Endothelial cell of umbilical vein (primary cell): ENCODE measurements at regions not wholly inside any gene's neighbourhood (a gene's known extent, or its start where the extent isn't known, plus 50 kb on each side); places are given as distances from the start of the nearest gene placed in this dataset.

ENCODE experiments used
- BruUV-seq: library from RNA; stranded (reverse); fragments of 400-500 nt; replicated peaks from 2 replicates; lab custom pipeline; 2021; lab: Mats Ljungman, UMichigan
- CTCF ChIA-PET: fragments of 300-600, 350-600 bp; sonication (Branson Sonifier 250); formaldehyde crosslinking; loops from one replicate; lab custom pipeline; 2021; ENCODE audit warnings: antibody characterized with exemption, inconsistent platforms; lab: Charles Lee
- POLR2A ChIA-PET: fragments of 300-600, 350-600 bp; sonication (Branson Sonifier 250); formaldehyde crosslinking; loops from one replicate; lab custom pipeline; 2021; ENCODE audit warnings: antibody characterized with exemption, inconsistent platforms; lab: Charles Lee
- DNase-seq: peaks from one replicate; pipeline ENCODE4 v3.0.0-alpha.2; 2011; ENCODE audit warnings: low read depth, low spot score
- FAIRE-seq: peaks from 2 replicates; lab custom pipeline; 2011; peaks lifted over from hg19 to GRCh38; lab: Jason Lieb, UNC
- H2AFZ ChIP-seq: 2 replicates; pipeline ENCODE4 v1.6.0; 2012; ENCODE audit warnings: low read depth, low read length, control low read depth, inconsistent platforms
- H3K27ac ChIP-seq: 2 replicates; pipeline ENCODE4 v1.5.1; 2011; ENCODE audit warnings: low read depth, mild to moderate bottlenecking, control low read depth, low read length, moderate library complexity; ENCODE audit not compliant: insufficient read depth
- H3K27me3 ChIP-seq, 2 experiments: 2 replicates each; pipeline versions ENCODE4 v1.6.0 to v1.6.1; 2011; ENCODE audit warnings: low read length in 2 of 2, mixed read lengths in 1 of 2; ENCODE audit not compliant: control insufficient read depth in 2 of 2, insufficient read depth in 2 of 2
- H3K36me3 ChIP-seq, 2 experiments: 2 replicates in 1 of 2; 3 replicates in 1 of 2; pipeline ENCODE4 v1.5.1; 2011; ENCODE audit warnings: low read length in 2 of 2, mild to moderate bottlenecking in 1 of 2, moderate library complexity in 1 of 2; ENCODE audit not compliant: control insufficient read depth in 2 of 2, insufficient read depth in 2 of 2; ENCODE audit errors: extremely low read depth in 1 of 2
- H3K4me1 ChIP-seq: 3 replicates; pipeline ENCODE4 v1.5.1; 2011; ENCODE audit warnings: mild to moderate bottlenecking, low read length; ENCODE audit not compliant: control insufficient read depth, insufficient read depth; ENCODE audit errors: extremely low read depth
- H3K4me2 ChIP-seq: 2 replicates; pipeline ENCODE4 v1.6.1; 2011; ENCODE audit warnings: low read length, control low read depth, mixed read lengths; ENCODE audit not compliant: insufficient read depth
- H3K4me3 ChIP-seq, 3 experiments: fragments of 200-600 bp in 1 of 3; sonication (generic), shearing (Covaris generic) in 1 of 3; replicated peaks in 1 of 3; 2 replicates each; pipeline ENCODE4 v1.5.1; 2011 to 2016; ENCODE audit warnings: control low read depth in 3 of 3, low read length in 3 of 3, mild to moderate bottlenecking in 2 of 3, inconsistent platforms in 1 of 3, low read depth in 1 of 3, moderate library complexity in 1 of 3; ENCODE audit not compliant: insufficient read depth in 1 of 3
- H3K79me2 ChIP-seq: 2 replicates; pipeline ENCODE4 v1.6.0; 2012; ENCODE audit warnings: low read length, inconsistent platforms; ENCODE audit not compliant: control insufficient read depth, insufficient read depth
- H3K9ac ChIP-seq: replicated peaks from 2 replicates; pipeline ENCODE3; 2011; ENCODE audit warnings: low read length, control low read depth; ENCODE audit not compliant: insufficient read depth; ENCODE audit errors: extremely low read depth
- H3K9me1 ChIP-seq: replicated peaks from 3 replicates; pipeline ENCODE4 v1.6.0; 2011; ENCODE audit warnings: mild to moderate bottlenecking, low read length; ENCODE audit not compliant: control insufficient read depth, insufficient read depth; ENCODE audit errors: extremely low read depth
- H3K9me3 ChIP-seq: replicated peaks from 2 replicates; pipeline ENCODE4 v1.5.1; 2012; ENCODE audit warnings: low read length, inconsistent platforms; ENCODE audit not compliant: control insufficient read depth, insufficient read depth
- H4K20me1 ChIP-seq: replicated peaks from 2 replicates; pipeline ENCODE3; 2011; ENCODE audit warnings: mild to moderate bottlenecking, low read length; ENCODE audit not compliant: control insufficient read depth, insufficient read depth; ENCODE audit errors: extremely low read depth
- CTCF ChIP-seq, 2 donors: IDR thresholded peaks; 1 replicate in 1 of 2; 2 replicates in 1 of 2; pipeline ENCODE4 v1.5.1; 2011; ENCODE audit warnings: low read length in 2 of 2, mild to moderate bottlenecking in 2 of 2, moderate library complexity in 2 of 2, control low read depth in 1 of 2, inconsistent platforms in 1 of 2, low read depth in 1 of 2; ENCODE audit not compliant: insufficient read depth in 1 of 2; ENCODE audit errors: extremely low read depth in 1 of 2
- EZH2 ChIP-seq: IDR thresholded peaks from 2 replicates; pipeline ENCODE4 v1.6.1; 2012; ENCODE audit warnings: borderline replicate concordance, low read depth, mild to moderate bottlenecking, moderate library complexity, low read length, inconsistent platforms; ENCODE audit not compliant: severe bottlenecking
- FOS ChIP-seq: IDR thresholded peaks from 2 replicates; pipeline ENCODE4 v1.6.1; 2011; ENCODE audit warnings: mild to moderate bottlenecking, low read length, moderate library complexity, borderline replicate concordance; ENCODE audit not compliant: insufficient read depth
- GATA2 ChIP-seq: IDR thresholded peaks from 2 replicates; pipeline ENCODE4 v1.7.0; 2011; ENCODE audit warnings: low read depth, mild to moderate bottlenecking, moderate library complexity, mixed read lengths, low read length; ENCODE audit not compliant: insufficient read length, insufficient read depth
- JUN ChIP-seq: IDR thresholded peaks from 2 replicates; pipeline ENCODE4 v1.6.1; 2011; ENCODE audit warnings: borderline replicate concordance, low read depth; ENCODE audit not compliant: insufficient read length, insufficient read depth
- MAX ChIP-seq: IDR thresholded peaks from 2 replicates; pipeline ENCODE4 v1.6.1; 2011; ENCODE audit not compliant: insufficient read depth, insufficient read length
- MYC ChIP-seq: IDR thresholded peaks from one replicate; pipeline ENCODE4 v1.6.1; 2011; ENCODE audit warnings: mild to moderate bottlenecking, low read depth, low read length
- POLR2A ChIP-seq: IDR thresholded peaks from 2 replicates; pipeline ENCODE4 v1.6.1; 2012; ENCODE audit warnings: low read depth, mild to moderate bottlenecking, control low read depth, low read length
- POLR2AphosphoS5 ChIP-seq: IDR thresholded peaks from 2 replicates; pipeline ENCODE4 v1.6.1; 2012; ENCODE audit warnings: low read depth, mild to moderate bottlenecking, control low read depth, low read length, moderate library complexity; ENCODE audit not compliant: insufficient read depth
- dilution Hi-C: fragments of 300-500 bp; cut with MboI; formaldehyde crosslinking; loops from one replicate; pipeline ENCODE4 v1.15.0; 2019; ENCODE audit warnings: low sequenced_read_pairs; ENCODE audit not compliant: extremely low pct_ligation_motif_present
- intact Hi-C: fragments of 100-400 bp; cut with micrococcal nuclease; formaldehyde crosslinking; loops from one replicate; pipeline ENCODE4 v1.10.0; 2022

- no peaks in the 10 kb centered on the region for H3K27me3 ChIP-seq
- H3K9me1 ChIP-seq = no peaks in the 10 kb centered on the region
- CTCF ChIA-PET = interaction anchor here (0.5 to 1.9 kb wide), 4 partner anchors 13 to 26 kb away, joined by 3 to 7 read pairs (median 4); no protein-coding TSS in a partner anchor
- POLR2A ChIA-PET = no interaction called here
- DNase-seq = no peak
- dilution Hi-C loops = no loop called here
- no peak overlapping the region for H3K4me2 ChIP-seq
- BruUV-seq = no TSS peak
- no peak overlapping the region for H3K27ac ChIP-seq
- TF ChIP-seq GATA2 (no peak), MAX (no peak), CTCF (IDR thresholded peaks at IDR 0.05; ENCODE audit: extremely low read depth in 1 of 2, insufficient read depth in 1 of 2, low read depth in 1 of 2, low read length in 2 of 2) (no peak), MYC (no peak), EZH2 (no peak), JUN (no peak), POLR2A (no peak), FOS (no peak), POLR2AphosphoS5 (no peak)
- H4K20me1 ChIP-seq = no peaks in the 10 kb centered on the region
- no peaks in the 10 kb centered on the region for H3K9me3 ChIP-seq
- no peak for FAIRE-seq
- no peak overlapping the region for H3K9ac ChIP-seq
- no peak overlapping the region for H3K4me3 ChIP-seq
- no peaks in the 10 kb centered on the region for H3K4me1 ChIP-seq
- no peaks in the 10 kb centered on the region for H3K36me3 ChIP-seq
- intact Hi-C loops = no loop called here
- H3K79me2 ChIP-seq = no peaks in the 10 kb centered on the region
- no peak overlapping the region for H2AFZ ChIP-seq
Observed at GRCh38 chr10:29106287-29106686, 182.6 kb upstream of the LYZL1 start.
